Activated T-helper 1 cell treated with Interleukin-2 at 50 U/mL for 16 hours (primary cell): ENCODE measurements at regions not wholly inside any gene's neighbourhood (a gene's known extent, or its start where the extent isn't known, plus 50 kb on each side); places are given as distances from the start of the nearest gene placed in this dataset.

Experiments
- DNase-seq: peaks from one replicate; pipeline ENCODE4 v3.0.0-alpha.2; 2020; ENCODE audit warnings: low read depth

DNA sequence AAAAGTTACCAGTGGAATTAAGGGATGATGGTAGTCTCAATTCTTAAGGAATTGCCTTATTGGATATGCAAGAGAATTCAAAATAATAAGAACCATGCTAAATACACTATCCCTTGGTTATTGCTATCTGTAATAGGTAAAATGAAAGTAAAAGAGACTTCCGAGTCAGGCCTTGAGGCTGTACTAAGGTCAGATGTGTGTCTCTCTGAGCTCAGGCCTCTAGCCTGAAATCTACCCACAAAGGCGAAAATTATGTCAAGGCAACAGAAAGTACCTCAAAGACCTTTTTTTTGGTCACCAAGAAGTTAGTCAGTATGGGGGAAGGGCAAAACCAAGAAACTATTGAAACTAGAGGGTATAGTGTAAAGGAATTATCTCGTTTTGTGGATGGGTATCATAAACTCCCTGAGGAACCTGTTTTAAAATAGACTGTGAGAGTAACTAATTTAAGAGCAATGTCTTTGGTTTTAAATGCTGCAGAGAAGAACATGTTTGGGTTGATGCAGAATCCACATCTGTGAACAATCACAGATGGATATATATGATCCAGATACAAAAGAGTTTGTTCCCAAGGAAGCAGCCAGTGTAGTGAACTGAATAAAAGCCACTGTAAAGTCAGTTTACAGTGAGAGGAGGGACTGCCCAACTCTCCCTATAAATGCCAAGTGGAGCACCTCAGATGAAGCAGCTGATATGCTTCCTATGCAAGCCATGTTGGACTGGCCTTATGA lies 382.3 kb upstream of the SEMA6D start:
- DNase-seq = no peak

DNA sequence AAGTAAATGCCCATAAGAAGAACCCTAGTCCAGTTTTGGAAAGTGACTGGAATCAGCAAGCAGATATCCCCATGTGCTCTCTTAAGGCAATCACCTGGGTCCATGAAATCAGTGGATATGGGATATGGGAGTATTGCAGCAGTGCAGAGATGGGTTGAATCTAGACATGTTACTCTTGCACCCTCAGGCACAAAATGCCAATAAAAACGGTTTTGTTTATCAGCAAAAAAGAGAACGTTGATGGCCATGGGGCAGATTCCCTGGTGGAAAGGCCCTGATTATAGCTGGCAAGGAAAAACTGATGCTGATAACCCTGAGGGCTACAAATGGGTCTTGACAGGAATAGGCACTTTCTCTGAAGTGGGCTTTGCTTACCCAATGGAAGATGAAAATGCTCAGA lies 380.2 kb upstream of the SEMA6D start:
- no peak for DNase-seq

DNA sequence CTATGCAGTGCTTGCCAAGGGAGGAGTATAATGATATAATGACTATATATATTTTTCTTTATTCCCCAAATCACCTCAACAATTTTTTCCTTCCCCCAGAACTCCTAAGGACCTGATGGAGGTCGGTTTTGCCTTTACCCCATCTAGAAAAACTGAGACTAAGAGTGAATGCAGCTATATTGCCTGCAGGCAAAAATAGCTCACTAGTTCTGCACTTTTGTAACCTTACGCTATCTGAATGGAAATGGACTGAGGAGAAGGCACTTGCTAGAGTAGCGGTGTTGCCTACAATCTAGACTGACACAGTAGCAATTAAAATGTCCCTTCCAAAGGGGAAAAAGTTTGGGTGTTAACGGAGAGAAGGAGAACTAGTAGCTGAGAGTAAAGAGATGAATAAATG lies 379.5 kb upstream of the SEMA6D start:
- no peak for DNase-seq

DNA sequence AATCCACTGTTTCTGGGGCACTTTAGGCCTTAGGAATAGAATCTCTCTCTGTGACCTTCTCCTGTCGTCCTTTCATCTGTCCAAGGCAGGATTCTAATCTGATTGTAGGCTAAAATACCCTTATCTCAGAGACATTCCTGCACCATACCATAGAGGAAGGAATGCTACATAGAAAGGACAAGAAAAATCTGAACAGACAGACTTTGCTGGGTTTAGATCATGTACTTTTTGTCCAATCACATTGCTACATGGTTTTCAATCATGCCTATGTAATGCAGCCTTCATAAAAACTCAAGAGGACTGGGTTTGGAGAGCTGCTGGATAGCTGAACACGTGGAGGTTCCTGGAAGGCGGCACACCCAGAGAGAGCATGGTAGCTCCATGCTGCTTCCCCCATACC lies 378.5 kb upstream of the SEMA6D start:
- DNase-seq = no peak

DNA sequence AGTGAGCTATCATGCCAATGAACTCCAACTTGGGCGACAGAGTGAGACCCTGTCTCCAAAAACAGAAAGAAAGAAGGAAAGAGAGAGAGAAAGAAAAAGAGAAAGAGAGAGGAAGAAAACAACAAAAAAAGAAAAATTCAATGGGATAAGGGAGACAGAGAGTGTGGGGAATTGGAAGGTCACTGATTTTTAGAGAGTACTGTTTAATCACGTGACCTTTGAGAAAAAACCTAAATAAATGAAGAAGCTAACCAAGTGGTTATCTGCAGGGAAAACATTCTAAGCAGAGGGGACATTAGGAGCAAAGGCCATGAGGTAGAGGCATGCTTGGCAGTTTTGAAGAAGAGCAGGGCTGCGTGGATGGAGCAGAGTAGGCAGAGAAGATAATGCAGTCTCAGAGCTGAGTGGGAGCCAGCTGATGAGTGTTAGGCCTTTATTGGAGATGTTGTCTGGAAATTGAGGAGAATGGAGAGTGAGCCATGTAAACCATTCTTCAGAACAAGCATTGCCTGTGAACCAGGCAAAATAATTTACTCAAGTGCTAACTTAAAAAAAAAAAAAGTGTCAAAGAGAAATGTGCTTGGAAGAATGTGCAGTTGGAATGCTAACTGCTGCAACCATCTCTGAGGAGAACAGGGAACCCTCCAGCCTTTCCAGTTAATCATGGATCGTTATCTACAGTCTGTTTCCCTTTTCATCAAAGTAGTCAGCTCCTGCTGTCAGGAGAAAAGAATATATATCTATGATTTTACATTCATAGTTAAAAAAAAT lies 377.3 kb upstream of the SEMA6D start:
- DNase-seq = no peak

DNA sequence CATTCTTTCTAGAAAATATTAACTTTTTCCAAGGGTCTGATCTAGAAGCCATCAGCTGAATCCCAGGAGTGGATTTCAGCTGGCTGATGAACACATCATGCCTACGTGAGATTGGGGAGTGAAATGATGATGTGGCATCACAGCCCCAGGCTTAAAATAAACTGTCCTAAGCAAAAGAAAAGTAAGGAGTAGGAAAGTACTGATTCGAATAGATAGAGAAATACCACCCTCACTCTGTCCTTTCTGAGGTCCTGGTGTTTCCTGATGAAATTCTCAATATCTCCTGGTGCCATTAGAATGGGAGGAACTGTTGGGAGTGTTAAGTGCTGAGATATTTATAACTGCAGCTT lies 376.8 kb upstream of the SEMA6D start:
- DNase-seq = no peak

DNA sequence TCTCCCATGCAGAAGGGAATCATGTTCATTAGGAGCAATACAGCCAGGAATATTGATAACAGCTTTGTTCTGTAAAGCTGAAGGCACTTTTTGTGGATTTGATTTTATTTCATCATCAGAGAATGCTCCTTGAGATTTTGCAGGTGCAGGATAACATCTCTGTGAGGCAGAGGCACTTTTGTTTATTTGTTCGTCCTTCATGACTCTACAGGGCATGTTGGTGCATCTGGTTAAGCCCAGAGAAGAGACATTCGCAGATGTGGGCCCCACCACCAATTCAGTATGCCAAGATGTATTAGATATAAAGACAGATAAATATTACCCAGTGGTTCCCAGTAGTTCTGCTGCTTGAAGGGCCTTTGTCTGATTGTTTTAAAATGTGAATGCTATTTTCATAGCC lies 368.1 kb upstream of the SEMA6D start:
- DNase-seq = no peak

DNA sequence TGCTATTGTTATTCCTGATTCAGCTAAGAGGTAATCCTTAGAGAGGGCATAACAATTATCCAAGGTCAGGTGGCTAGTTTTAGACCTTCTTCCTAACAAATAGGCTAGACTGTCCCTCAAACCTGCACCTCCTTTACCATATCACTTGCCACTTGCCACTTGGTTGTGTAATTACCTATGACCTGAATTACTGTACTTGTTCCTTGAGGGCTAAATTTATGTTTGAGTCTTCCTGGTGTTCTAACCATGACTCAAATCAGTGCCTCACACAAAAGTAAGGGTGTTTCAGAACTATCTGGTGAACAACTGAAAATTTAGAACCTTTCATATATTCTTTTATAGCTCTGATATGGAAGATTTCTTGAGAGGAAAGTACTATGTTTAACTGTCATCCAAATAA lies 365.8 kb upstream of the SEMA6D start:
- no peak for DNase-seq

DNA sequence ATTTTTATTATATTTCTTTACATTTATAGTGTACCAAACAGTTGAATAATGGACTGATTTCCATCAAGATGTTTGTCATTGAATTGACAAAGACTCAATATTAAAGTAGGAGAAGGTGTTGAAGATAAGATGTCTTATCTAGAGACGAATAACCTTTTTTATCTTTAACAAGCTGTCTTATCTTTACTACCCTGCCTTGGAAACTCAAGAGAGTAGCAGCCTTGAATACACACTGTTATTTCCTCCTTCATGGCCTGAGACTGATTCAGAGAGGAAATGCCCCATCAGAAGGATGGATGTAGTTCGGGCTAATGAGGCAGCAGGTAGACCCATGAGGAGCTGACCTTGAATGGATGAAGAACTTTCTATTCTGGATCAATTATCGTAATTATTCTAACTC lies 365.1 kb upstream of the SEMA6D start:
- no peak for DNase-seq

DNA sequence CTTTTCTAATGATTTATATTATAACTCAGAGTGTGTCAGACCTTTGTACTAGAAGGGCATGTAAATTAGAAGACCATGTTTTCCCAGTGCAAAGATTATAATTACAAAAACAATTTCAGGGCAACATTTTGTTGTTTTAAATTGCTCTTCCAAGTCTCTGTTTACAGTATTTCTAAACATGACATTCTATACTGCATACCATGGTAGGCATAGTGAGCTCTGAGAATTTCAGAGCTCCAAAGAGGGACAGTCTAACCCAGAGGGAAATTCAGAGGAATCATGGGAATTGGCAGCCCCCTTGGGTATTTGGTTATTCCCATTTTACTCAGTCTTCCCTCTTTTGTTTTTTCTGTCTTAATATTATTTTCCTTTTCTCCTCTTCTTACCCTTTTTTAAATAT lies 361.5 kb upstream of the SEMA6D start:
- no peak for DNase-seq

DNA sequence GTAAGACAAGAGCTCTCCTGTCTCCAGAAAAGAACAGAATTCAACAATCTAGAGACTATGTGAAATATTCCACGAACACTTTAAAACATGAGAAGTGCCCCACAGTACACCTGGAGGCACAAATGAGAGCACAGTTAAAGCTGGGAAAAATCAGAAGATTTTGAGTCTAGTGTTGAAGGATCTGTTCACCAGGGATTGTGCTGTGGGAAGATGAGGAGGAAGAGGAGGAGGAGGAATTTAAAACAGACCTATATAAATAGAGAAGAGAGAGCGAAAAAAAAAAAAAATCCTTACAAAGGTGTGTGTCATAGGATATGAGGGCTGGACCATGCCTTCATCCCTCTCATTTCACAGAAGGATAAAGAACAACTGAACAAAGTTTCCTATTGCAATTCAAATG lies 361.0 kb upstream of the SEMA6D start:
- no peak for DNase-seq

DNA sequence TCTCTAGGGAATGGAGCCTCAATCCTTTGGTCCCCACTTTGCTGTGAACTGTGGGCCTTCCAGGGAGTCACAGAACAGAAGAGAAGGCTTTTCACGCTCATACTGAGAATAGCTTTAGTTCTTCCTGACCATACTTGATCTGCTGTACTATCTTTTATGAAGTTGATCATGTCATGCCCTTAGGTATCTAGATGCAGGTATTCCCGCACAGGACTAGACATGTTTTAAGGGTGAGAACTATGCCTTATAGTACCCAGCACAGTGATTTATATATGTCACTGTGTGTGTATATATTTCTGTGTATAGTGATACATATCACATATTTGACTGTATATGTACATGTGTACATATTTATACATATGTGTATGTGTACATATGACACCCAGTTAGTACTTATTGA lies 358.4 kb upstream of the SEMA6D start:
- no peak for DNase-seq

DNA sequence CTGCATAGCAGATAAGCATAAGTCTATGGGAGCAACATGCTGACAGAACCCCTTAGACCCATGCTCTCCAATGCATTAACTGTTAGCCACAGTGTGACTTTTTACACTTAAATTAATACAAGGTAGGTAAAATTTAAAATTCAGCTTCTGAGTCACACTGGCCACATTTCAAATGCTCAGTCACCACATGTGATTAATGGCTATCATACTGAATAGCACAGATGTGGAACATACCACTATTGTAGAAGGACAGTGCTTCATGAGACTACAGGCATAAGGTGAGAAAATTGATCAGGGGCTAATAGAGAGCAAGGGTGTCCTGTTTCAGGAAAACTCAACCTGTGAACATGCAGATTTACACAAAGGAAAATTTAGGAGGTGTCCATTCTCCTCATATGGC lies 357.0 kb upstream of the SEMA6D start:
- DNase-seq = no peak

DNA sequence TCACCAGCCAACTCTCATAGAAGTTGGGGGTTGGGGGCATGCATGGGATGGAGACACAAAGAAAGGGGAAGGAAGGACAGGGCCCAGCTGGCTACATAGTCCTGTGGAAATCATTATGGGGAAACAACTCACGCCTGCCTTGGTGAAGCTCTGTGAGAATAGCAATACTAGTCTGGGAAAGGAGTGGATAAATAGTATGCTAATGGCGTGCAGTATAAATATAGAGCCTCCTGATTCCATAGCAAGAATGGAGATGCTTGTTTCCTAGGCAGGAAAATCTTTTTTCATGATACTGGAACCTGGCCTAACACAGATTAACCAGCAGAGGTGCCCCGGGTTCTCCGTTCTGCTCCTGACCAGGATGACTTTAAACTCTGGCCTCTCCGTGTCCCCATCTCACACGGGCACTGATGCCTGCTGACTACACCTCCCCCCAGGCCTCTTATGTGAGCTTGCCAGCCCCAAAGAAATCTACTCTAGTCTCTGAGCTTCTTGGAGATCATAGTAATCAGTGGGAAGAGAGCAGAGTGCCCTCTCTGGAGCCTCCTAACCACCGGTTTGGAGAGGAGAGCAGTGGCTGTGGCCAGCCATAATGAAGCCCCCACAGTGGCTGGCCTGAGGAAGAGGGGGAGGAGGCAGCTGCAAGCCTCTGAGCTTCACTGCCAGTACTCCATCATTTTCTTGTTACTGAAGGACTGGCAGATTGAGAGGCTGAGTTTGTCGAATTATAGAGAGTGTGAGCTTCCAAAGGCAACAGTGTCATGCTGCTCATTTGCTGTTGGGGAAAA lies 355.0 kb upstream of the SEMA6D start:
- no peak for DNase-seq

DNA sequence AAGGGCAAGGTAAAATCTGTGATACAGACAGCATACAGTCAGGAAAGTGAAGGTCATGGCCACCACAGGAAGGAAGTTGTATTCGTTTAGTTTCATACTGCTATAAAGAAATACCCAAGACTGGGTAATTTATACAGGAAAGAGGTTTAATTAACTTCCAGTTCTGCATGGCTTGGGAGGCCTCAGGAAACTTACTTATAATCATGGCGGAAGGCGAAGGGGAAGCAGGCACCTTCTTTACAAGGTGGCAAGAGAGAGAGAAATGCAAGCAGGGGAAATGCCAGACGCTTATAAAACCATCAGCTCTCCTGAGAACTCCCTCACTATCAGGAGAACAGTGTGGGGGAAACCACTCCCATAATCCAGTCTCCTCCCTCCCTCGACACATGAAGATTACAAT lies 353.7 kb upstream of the SEMA6D start:
- DNase-seq = no peak

DNA sequence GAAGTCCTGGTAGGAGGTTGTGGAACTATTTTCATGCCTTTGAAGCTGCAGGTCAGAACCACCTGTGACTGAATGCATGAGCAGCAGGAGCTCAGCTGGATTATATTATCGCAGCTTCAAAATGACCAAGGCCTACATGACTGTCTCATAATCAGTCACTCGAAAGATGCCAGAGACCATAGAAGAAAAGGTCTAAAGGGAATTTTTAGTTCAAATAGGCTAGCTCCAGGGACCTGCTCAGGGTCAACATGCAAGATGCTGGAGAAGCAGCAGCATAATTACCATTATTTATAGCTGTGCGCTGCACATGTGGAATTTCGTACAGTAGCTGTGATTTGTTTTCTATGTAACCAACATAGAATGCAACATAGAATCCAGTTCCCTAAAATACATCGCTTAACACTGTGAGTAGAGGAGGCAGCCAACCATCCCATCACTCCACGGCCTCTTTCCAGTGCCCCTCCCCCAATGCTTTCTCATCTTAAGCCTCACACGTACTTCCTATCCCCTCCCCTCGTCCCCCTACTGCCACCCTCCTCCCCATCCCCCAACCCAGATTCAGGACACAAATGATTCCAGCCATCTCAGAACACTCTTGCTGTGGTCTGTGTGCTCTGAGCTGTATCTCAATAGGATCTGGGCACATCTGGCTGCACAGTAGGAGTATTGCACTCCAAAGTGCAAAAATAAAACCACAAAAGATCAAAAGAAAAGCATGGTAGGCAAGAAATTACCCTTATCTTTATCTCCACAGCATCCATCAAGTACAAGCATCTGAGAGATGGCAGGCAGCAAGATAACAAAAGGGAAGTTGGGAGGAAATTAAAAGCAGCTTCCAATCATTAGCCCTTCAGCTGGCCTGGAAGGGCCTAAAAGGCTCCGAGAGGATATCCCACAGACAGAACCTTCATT lies 352.8 kb upstream of the SEMA6D start:
- DNase-seq = no peak

DNA sequence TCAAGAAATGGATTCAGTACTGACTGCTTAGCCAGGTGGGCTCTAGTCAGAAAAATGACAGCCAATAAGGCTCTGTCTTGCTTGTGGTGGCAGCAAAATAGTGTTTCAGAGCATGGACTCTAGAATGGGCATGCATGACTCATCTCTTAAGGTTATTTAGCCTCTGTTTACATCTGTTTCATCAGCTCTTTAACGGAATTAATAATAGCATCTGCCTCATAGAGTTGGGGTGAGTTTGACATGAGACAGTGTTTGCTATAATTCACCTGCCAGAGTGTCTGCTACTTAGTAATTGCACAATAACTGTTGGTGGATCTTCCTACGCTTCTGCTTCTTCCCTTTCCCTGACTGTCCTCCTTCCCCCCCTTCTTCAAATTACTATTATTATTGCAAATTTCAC lies 350.4 kb upstream of the SEMA6D start:
- no peak for DNase-seq

DNA sequence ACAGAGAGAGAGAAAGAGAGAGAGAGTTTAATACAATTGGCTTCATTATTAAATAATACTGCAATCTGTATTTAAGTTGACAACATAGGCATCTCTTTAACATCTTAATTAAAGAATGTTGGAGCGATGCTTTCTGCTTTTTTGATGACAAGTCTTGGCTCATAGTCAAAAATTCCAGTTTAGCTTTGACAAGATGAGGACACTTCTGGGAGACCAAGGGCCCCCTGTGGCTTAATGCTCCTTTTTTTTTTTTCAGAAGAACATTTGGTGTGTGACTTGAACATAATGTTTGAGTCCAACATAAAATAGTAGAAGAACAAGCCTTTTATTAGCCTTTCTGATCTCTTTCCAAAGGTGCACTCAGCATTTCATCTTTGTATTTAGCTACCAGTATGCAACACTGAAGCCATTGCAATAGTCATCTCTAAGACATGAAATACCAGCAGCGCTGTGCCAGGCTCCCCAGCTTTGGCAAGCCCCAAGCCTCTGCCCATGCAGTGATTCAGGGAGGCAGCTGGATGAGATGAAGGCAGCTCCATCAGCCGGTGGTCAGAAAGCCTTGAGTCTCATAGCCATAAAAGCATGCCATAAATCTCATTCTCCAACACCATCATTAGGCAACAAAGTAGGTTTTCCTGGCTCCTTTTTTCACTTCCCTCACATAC lies 349.4 kb upstream of the SEMA6D start:
- no peak for DNase-seq

DNA sequence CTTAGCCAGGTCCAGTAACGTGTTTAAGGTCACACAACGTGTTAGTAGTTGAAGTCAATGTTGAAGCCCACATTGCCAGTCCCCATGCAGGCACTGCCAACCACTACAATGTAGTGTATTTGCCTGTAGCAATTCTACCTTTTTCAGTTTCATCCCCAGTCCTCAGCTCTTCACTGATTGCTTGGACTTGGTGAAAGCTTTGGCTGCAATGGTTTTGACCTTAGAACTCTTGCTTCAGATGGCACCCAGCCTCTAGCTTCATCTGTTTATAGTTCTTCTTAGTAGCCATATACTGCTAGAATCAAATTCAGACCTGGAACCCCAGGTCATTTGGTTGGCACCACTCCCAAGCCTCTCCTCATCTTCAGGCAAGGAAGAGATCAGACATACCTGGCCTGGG lies 345.4 kb upstream of the SEMA6D start:
- no peak for DNase-seq

DNA sequence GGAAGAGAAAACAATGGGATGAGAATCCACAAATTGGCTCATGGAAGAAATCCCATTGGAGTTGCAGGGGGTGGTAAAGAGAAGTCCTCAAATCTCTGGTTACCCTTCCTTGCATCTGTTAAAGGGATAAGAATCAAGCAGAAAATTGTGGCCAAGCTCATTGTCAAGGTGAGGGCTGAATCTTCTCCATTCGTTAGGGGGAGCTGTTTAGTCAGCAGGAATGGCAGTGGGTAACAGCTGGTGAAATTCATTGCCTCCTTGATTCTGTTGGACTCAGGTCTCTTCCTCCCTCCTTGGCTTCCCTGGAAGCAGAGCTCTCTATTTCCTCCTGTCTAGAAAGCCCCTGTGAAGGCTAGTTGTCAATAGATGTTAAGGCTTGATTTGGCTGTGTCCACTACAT lies 343.1 kb upstream of the SEMA6D start:
- DNase-seq = no peak

DNA sequence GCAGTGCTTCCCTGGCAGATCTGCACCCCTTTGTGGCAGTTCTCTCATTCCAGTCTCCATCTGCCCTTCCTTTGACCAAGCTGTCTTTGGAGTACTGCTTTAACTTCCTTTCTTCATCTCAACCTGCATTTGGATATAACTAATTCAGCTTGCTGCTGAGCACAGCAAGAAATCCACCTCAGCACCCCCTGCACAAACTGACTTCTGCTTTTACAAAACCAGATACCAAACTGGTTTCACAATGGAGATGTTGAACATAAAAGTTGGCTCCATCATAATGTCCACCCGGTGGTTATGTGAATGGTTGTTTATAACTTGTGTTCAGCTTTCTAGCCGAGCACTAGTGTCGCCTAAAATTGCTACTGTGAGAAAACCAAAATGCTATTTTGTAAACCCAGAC lies 341.1 kb upstream of the SEMA6D start:
- no peak for DNase-seq

DNA sequence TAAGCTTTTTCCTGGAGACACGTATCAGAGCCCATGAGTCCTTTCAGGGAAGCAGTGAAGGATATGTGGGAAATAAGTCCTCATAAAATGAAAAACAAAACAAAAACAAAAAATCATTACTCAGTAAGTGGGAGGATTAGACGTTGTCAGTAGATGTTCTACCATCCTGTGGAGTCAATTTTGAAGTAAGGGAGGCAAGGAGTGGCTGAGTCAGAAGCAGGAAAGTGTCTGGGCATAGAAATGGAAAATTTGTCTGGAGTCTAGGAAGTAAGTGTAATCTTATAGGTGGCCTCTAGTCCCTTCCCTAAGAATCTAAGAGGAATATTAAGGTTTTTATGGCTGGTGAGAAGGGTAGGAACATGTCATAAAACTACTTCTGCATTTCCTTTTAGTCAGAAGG lies 339.8 kb upstream of the SEMA6D start:
- no peak for DNase-seq
